ENCODE measurements at regions not wholly inside any gene's neighbourhood (a gene's known extent, or its start where the extent isn't known, plus 50 kb on each side); places are given as distances from the start of the nearest gene placed in this dataset.
A peak's percentile ranks its signal among the peaks of the same experiment; 100 is the strongest.
"Not testable (repeated sequence)": the region's sequence is repeated elsewhere in the genome, so short reads cannot be mapped to it uniquely, and the experiment has no call there.

DNA sequence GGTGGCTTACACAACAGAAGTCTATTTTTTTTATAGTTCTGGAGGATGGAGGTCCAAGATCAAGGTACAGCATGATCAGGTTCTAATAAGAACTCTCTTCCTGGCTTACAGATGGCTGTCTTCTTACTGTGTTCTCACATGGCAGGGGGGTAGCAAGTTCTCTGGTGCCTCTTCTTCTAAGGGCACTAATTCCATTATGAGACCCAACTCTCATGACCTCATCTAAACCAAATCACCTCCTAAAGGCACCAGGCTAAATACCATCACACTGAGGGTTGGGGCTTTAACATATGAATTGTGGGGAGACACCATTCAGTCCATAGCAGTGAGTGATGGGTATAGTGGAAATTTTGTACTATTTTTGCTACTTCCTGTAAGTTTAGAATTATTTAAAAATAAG lies 75.2 kb upstream of the SLC4A7 start:
- DNase-seq, result no peak

DNA sequence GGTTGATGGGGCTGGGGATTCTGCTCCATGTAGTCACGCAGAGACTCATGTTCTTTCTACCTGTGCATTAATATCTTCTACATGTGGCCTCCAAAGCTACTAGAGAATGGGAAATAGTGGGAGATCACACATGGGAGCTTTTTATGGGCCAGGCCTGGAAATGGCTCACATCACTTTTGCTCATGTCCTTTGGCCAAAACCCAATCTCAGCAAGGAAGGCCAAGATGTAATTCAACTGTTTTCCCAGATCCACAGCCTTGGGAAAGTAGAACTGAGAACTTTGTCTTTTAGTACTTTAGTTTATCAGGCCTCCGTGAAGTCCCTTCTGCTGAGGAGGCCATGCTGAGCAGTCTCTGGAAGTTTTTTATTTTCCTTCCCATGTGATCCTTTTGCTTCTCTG lies 73.2 kb upstream of the SLC4A7 start:
- no peak for DNase-seq

GRCh38 chr3:27556887-27557286 lies 72.7 kb upstream of the SLC4A7 start:
- DNase-seq, result no peak

GRCh38 chr3:27554706-27555105 lies 70.5 kb upstream of the SLC4A7 start:
- no peak for DNase-seq

GRCh38 chr3:27553886-27554540 lies 69.8 kb upstream of the SLC4A7 start:
- no peak for DNase-seq

DNA sequence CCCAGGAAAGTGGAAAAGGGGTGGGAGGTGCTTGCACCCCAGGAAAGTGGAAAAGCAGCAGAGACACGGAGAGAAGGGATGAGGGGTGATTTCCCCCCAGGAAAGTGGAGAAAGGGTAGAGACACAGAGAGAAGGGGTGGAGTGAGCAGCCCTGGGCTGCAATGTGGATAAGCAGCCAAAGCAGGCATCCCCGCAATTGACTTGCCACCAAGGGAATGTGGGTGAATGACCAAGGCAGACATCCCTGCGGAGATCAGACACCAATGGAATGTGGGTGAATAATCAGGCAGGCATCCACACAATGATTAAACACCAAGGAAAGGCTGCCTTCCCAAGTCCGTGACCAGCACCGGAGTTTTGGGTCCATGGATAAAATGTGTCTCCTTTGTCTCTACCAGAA lies 68.5 kb upstream of the SLC4A7 start:
- not testable (repeated sequence) for DNase-seq

- DNase-seq, result not testable (repeated sequence)
Measured at GRCh38 chr3:27551413-27551812, 67.2 kb upstream of the SLC4A7 start.

GRCh38 chr3:27545061-27545460 lies 60.9 kb upstream of the SLC4A7 start:
- DNase-seq, result no peak

DNA sequence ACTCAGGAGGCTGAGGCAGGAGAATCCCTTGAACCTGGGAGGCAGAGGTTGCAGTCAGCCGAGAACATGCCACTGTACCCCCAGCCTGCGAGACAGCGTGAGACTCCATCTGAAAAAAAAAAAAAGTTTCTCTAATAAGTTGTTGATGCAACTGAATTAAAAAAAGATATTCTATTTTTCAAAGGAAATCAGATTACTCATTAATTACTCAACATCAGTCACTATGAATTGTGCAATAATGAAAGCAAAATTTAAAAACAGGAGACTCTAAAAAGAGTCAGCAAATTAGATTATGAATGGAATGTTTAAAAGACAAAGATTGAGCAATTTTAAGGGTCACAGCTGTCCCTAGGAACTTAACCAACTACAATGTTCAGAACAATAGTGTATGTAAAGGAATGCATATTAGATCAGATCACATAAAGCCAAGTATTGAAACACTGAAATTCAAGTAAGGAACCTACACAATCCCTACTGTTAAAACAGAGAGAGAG lies 60.2 kb upstream of the SLC4A7 start:
- DNase-seq, result no peak

DNA sequence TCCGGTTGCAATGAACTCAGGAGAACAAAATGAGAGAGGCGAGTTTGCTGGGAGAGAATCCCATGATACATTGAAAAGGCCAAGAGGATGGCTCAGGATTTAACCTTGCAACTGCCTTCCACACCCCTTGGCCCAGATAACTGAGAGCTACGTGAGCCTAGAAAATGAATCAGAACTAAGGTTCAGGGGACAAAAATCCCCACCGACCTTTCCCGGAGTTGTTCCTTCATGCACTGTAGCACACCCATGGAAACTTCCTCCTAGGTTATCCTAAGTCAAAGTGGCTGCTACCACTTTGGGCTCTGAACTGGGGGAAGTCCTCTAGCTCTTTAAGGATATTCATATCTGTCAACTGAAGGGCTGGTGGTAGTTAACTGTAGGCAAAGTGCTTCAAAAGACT lies 58.3 kb upstream of the SLC4A7 start:
- DNase-seq, result no peak

DNA sequence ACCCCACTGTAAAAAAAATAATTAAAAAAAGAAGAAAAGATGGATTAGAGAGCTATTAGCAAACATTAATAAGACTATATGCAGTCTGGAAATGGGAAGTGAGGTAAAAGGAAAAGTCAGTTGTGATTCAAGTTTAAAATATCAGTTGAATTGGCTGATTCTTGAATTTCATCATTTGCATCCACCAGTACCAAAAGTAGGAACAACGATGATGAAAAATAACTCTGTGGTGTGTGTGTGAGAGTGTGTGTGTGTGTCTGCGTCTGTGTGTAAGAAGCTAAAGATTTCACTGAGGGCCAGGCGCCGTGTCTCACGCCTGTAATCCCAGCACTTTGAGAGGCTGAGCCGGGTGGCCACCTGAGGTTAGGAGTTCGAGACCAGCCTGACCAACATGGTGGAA lies 56.0 kb upstream of the SLC4A7 start:
- DNase-seq, result no peak

- no peak for DNase-seq
Measured at GRCh38 chr3:27536491-27536890, 52.3 kb upstream of the SLC4A7 start.

DNA sequence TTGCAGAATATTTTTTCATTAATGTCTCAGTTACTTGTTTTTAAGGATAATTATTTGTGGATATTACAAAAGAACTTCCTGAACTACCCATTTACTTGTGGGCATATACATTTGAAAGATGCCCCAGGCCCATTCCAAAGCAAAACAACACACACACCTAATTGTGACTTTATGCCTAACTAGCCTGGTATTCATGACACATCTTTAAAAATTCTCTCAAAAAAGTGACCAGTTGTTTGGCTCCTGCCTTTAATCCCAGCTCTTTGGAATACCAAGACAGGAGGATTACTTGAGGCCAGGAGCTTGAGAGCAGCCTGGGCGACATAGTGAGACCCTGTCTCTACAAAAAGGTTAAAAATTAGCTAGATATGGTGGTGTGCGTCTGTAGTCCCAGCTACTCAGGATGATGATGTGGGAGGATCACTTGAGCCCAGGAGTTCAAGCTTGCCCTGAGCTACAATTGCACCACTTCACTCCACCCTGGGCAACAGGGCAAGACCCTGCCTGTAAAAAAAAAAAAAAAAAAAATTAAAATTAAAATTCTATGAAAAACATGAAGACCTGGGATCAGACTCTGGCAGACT lies 51.7 kb upstream of the SLC4A7 start:
- no peak for DNase-seq

DNA sequence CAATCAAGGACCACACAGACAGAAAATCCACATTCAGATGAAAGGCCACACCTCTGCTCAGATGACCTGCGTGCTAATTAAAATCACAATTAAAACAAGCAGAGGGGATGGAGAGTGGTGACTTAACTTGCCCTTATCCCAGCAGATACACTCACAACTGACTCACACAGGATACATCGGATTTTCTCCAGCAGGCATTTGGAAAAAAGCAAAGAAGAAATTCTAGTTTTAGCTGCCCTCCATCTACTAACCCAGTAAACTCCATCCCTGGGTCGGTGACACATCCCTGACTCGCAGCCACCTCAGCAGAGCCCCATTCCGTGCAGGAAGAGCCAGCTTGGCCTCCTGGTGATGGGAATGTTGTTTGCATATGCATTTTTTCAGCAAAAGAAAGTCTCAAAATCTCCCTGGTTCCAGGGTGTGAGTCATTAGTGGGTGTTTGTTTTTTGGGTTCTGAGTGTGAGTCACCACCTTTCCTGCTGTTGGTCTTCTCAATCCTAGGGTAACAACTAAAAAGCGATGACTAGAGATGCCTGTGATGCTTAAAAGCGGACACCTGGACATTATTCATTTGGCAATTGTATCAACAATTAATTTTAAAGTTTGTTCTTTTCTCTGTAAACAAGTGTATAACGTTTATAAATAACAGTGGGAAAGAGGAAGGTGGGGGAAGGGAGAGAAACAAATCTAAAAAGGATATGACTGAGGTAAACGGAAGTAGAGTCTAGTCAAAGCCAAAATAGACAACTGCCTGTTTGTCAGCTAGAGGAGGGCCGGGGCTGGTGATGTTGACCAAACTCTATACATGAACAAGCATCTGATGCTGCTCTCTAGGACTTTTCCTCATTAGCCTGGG lies 49.8 kb upstream of the SLC4A7 start:
- peak in 11 of 56 donors; percentile 2 to 27 (median 5) for DNase-seq

Measured in nucleus accumbens (tissue), 56 donors.